Dermis blood vessel endothelial cell (primary cell): ENCODE measurements at regions not wholly inside any gene's neighbourhood (a gene's known extent, or its start where the extent isn't known, plus 50 kb on each side); places are given as distances from the start of the nearest gene placed in this dataset.
"Not testable (repeated sequence)": the region's sequence is repeated elsewhere in the genome, so short reads cannot be mapped to it uniquely, and the experiment has no call there.

ENCODE experiments used
- DNase-seq: peaks from one replicate; pipeline ENCODE4 v3.0.0; 2010

GRCh38 chrX:10971759-10972158, 139.4 kb upstream of the HCCS start:
- no peak for DNase-seq

- DNase-seq = no peak
These were observed 138.4 kb upstream of the HCCS start for GRCh38 chrX:10972706-10973105.

GRCh38 chrX:10974920-10975319, 136.2 kb upstream of the HCCS start:
- no peak for DNase-seq

GRCh38 chrX:10979956-10980355, 131.2 kb upstream of the HCCS start:
- no peak for DNase-seq

- DNase-seq = no peak
These were observed 129.6 kb upstream of the HCCS start for GRCh38 chrX:10981506-10981905.

GRCh38 chrX:10983526-10983925, 127.6 kb upstream of the HCCS start:
- no peak for DNase-seq

GRCh38 chrX:10984213-10984612, 126.9 kb upstream of the HCCS start:
- DNase-seq = no peak

GRCh38 chrX:10986616-10987015, 124.5 kb upstream of the HCCS start:
- DNase-seq = no peak

GRCh38 chrX:10988653-10989052, 122.5 kb upstream of the HCCS start:
- DNase-seq = no peak

- no peak for DNase-seq
These were observed 121.7 kb upstream of the HCCS start for GRCh38 chrX:10989386-10989785.

- no peak for DNase-seq
These were observed 120.7 kb upstream of the HCCS start for GRCh38 chrX:10990418-10990817.

GRCh38 chrX:10990976-10991375, 120.2 kb upstream of the HCCS start:
- DNase-seq = no peak

GRCh38 chrX:10992110-10992509, 119.0 kb upstream of the HCCS start:
- no peak for DNase-seq

GRCh38 chrX:11007076-11007475, 104.1 kb upstream of the HCCS start:
- not testable (repeated sequence) for DNase-seq

GRCh38 chrX:11010476-11010875, 100.7 kb upstream of the HCCS start:
- DNase-seq = no peak

GRCh38 chrX:11016728-11017127, 94.4 kb upstream of the HCCS start:
- no peak for DNase-seq

GRCh38 chrX:11022588-11022987, 88.5 kb upstream of the HCCS start:
- DNase-seq = not testable (repeated sequence)

GRCh38 chrX:11039926-11040325, 71.2 kb upstream of the HCCS start:
- no peak for DNase-seq

GRCh38 chrX:11040405-11040804, 70.7 kb upstream of the HCCS start:
- DNase-seq = no peak

- no peak for DNase-seq
These were observed 70.1 kb upstream of the HCCS start for GRCh38 chrX:11040996-11041395.

GRCh38 chrX:11050013-11050412, 61.1 kb upstream of the HCCS start:
- DNase-seq = no peak

GRCh38 chrX:11053351-11053750, 57.8 kb upstream of the HCCS start:
- DNase-seq = no peak

GRCh38 chrX:11056322-11057176, 54.6 kb upstream of the HCCS start:
- DNase-seq = no peak

- no peak for DNase-seq
These were observed 51.2 kb upstream of the HCCS start for GRCh38 chrX:11059933-11060332.
